Spleen (tissue), 7 donors: ENCODE measurements at regions not wholly inside any gene's neighbourhood (a gene's known extent, or its start where the extent isn't known, plus 50 kb on each side); places are given as distances from the start of the nearest gene placed in this dataset.

ENCODE experiments used
- CTCF ChIP-seq, 11 experiments: fragments of 200-600 bp in 7 of 11; fragments of 450-650 bp in 4 of 11; sonication (generic) in 4 of 11; IDR thresholded peaks in 8 of 11; conservative IDR thresholded peaks in 3 of 11; 1 replicate in 7 of 11; 2 replicates in 4 of 11; pipeline versions ENCODE4 v1.4.0 to v1.8.0; 2016 to 2021; ENCODE audit warnings: antibody characterized with exemption in 11 of 11, inconsistent platforms in 4 of 11, mild to moderate bottlenecking in 1 of 11
- POLR2A ChIP-seq, 3 donors: fragments of 450-650 bp; IDR thresholded peaks; one replicate each; pipeline ENCODE4 v1.5.1; 2017; ENCODE audit warnings: antibody characterized with exemption in 3 of 3, mild to moderate bottlenecking in 1 of 3
- donor health status: DM: no; HTN: no; CAD: no; lungs with moderate emphysema.
- donor health status: DM: no; HTN: no; CAD: no.
- donor health status: DM: no; HTN: no; CAD: no.

DNA sequence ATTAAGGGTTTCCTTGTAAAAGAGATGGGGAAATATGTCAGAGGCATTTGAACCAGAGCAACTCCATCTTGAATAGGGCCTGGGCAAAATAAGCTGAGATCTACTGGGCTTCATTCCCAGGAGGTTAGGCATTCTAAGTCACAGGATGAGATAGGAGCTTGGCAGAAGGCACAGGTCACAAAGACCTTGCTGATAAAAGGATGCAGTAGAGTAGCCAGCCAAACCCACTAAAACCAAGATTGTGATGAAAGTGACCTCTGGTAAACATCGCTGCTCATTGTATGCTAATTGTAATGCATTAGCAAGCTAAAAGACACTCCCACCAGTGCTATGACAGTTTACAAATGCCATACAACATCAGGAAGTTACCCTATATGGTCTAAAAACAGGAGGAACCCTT, 1390.3 kb downstream of the RAPGEF2 start:
- TF ChIP-seq CTCF (IDR thresholded peaks at IDR 0.05 in 8 of 11, conservative IDR thresholded peaks at IDR 0.05 in 3 of 11) (no peak), POLR2A (IDR thresholded peaks at IDR 0.05) (no peak)
